Erythroblast (primary cell): ENCODE measurements at regions not wholly inside any gene's neighbourhood (a gene's known extent, or its start where the extent isn't known, plus 50 kb on each side); places are given as distances from the start of the nearest gene placed in this dataset.

Experiments
- GATA1 ChIP-seq: IDR thresholded peaks from 2 replicates; pipeline ENCODE4 v1.6.1; 2011; ENCODE audit warnings: low read depth, mild to moderate bottlenecking, control low read depth, low read length, moderate library complexity
- POLR2A ChIP-seq: IDR thresholded peaks from 2 replicates; pipeline ENCODE4 v1.6.1; 2011; ENCODE audit warnings: mild to moderate bottlenecking, low read length

GRCh38 chr7:124514471-124514870, 251.1 kb downstream of the GPR37 start:
- TF ChIP-seq POLR2A (no peak), GATA1 (no peak)
